Kidney epithelial cell (primary cell): ENCODE measurements at regions not wholly inside any gene's neighbourhood (a gene's known extent, or its start where the extent isn't known, plus 50 kb on each side); places are given as distances from the start of the nearest gene placed in this dataset.

Experiments
- DNase-seq: peaks from one replicate; pipeline ENCODE4 v3.0.0-alpha.2; 2010; ENCODE audit warnings: low read depth
- H3K27me3 ChIP-seq: 2 replicates; pipeline ENCODE4 v1.6.0; 2011; ENCODE audit warnings: low read length; ENCODE audit not compliant: control insufficient read depth, insufficient read depth
- H3K36me3 ChIP-seq: 2 replicates; pipeline ENCODE4 v1.5.1; 2011; ENCODE audit warnings: low read length; ENCODE audit not compliant: control insufficient read depth, insufficient read depth
- H3K4me3 ChIP-seq: 2 replicates; pipeline ENCODE4 v1.5.1; 2011; ENCODE audit warnings: low read depth, mild to moderate bottlenecking, control low read depth, low read length
- CTCF ChIP-seq: IDR thresholded peaks from 2 replicates; pipeline ENCODE4 v1.5.1; 2011; ENCODE audit warnings: mild to moderate bottlenecking, moderate library complexity, low read length, control low read depth, inconsistent platforms; ENCODE audit not compliant: insufficient read depth, poor library complexity, severe bottlenecking

- no peak for TF ChIP-seq CTCF
- Histone ChIP-seq H3K27me3 (no peaks in the 10 kb centered on the region), H3K36me3 (no peaks in the 10 kb centered on the region), H3K4me3 (no peak overlapping the region)
- no peak for DNase-seq
Measured at GRCh38 chr6:113655761-113656160, 201.4 kb upstream of the MARCKS start.

- no peak for DNase-seq
- no peaks in the 10 kb centered on the region for H3K27me3 ChIP-seq
- no peaks in the 10 kb centered on the region for H3K36me3 ChIP-seq
- TF ChIP-seq CTCF = no peak
- no peak overlapping the region for H3K4me3 ChIP-seq
Measured at GRCh38 chr6:113659762-113660404, 197.3 kb upstream of the MARCKS start.

GRCh38 chr6:113660819-113661218, 196.3 kb upstream of the MARCKS start:
- no peak for TF ChIP-seq CTCF
- Histone ChIP-seq H3K27me3 (no peaks in the 10 kb centered on the region), H3K4me3 (no peak overlapping the region), H3K36me3 (no peaks in the 10 kb centered on the region)
- no peak for DNase-seq

GRCh38 chr6:113662093-113662665, 195.0 kb upstream of the MARCKS start:
- no peak for DNase-seq
- Histone ChIP-seq H3K36me3 (no peaks in the 10 kb centered on the region), H3K27me3 (no peaks in the 10 kb centered on the region), H3K4me3 (no peak overlapping the region)
- no peak for TF ChIP-seq CTCF

GRCh38 chr6:113662688-113663333, 194.3 kb upstream of the MARCKS start:
- DNase-seq = no peak
- H3K4me3 ChIP-seq = no peak overlapping the region
- H3K27me3 ChIP-seq = no peaks in the 10 kb centered on the region
- TF ChIP-seq CTCF = no peak
- H3K36me3 ChIP-seq = no peaks in the 10 kb centered on the region
